H7 (cell line): ENCODE measurements at regions not wholly inside any gene's neighbourhood (a gene's known extent, or its start where the extent isn't known, plus 50 kb on each side); places are given as distances from the start of the nearest gene placed in this dataset.
A peak's percentile ranks its signal among the peaks of the same experiment; 100 is the strongest.

Experiments used
- DNase-seq: peaks from one replicate; pipeline ENCODE4 v3.0.0; 2012
- H3K27me3 ChIP-seq: 2 replicates; pipeline ENCODE4 v1.6.0; 2011; ENCODE audit warnings: mild to moderate bottlenecking, low read length; ENCODE audit not compliant: control insufficient read depth, insufficient read depth
- H3K36me3 ChIP-seq: replicated peaks from 2 replicates; pipeline ENCODE4 v1.5.1; 2011; ENCODE audit warnings: low read length; ENCODE audit not compliant: control insufficient read depth, insufficient read depth
- H3K4me3 ChIP-seq: 2 replicates; pipeline ENCODE4 v1.5.1; 2011; ENCODE audit warnings: low read depth, mild to moderate bottlenecking, control low read depth, low read length, moderate library complexity; ENCODE audit not compliant: insufficient read depth

DNA sequence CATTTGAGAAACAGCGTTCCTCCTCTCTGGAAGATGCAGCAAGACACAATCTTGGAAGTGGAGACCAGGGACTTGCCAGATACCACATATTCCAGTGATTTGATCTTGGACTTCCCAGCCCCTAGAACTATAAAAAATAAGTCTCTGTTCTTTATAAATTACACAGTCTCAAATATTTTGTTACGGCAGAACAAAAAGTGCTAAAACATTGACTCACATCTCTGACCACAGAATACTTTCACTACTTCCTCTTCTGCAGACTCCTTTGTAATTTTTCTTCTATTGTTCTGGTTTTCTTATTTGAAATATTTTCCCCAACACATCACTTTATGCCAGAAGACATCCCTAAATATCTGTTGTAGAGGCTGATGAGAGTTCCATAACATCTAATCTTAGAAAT lies 706.1 kb upstream of the CDH18 start:
- Histone ChIP-seq H3K4me3 (no peak overlapping the region), H3K27me3 (no peaks in the 10 kb centered on the region), H3K36me3 (no peaks in the 10 kb centered on the region)
- DNase-seq: no peak

DNA sequence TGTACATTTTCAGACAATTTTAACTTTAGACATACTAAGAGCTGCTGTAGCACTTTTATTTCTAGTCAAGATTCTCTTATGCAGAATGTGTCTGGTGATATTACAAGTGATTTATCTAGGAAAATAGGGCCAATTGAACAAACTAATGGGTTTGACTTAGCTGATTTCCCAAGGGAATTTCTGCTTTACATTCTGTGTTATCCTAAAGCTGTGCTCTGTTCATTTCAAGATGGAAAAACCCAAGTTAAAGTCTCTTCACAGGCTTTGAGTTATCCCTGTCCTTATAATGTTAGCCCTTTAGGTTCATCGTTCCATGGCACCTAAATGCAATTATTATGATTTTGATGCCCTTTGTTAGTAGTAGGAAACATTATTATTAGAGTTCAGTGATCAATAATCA lies 704.9 kb upstream of the CDH18 start:
- Histone ChIP-seq H3K4me3 (no peak overlapping the region), H3K27me3 (no peaks in the 10 kb centered on the region), H3K36me3 (no peaks in the 10 kb centered on the region)
- DNase-seq: no peak

DNA sequence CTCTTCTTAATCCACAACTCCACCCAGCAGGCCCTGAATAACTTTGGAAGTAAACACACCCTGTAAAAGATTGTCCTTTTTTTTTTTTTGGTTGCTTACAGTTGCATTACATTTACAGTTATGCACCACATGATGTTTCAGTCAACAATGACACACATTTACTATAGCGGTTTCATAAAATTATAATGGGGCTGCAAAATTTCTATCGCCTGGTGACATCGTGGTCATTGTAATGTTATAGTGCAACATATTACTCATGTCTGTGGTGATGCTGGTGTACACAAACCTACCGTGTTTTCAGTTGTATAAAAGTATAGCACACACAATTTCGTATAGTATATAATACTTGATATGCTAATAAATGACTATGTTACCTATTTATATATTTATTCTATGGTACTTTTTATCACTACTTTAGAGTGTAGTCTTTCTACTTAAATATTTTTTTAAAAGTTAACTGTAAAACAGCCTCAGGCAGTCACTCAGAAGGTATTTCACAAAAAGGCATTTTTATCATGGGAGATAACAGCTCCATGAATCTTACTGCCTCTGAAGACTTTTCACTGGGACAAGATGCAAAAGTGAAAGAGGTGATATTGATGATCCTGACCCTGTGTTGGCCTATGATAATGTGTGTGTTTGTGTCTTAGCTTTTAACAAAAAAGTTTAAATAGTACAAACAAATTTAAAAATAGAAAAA lies 695.4 kb upstream of the CDH18 start:
- no peak for DNase-seq
- no peaks in the 10 kb centered on the region for H3K27me3 ChIP-seq
- no peak overlapping the region for H3K4me3 ChIP-seq
- no peaks in the 10 kb centered on the region for H3K36me3 ChIP-seq

DNA sequence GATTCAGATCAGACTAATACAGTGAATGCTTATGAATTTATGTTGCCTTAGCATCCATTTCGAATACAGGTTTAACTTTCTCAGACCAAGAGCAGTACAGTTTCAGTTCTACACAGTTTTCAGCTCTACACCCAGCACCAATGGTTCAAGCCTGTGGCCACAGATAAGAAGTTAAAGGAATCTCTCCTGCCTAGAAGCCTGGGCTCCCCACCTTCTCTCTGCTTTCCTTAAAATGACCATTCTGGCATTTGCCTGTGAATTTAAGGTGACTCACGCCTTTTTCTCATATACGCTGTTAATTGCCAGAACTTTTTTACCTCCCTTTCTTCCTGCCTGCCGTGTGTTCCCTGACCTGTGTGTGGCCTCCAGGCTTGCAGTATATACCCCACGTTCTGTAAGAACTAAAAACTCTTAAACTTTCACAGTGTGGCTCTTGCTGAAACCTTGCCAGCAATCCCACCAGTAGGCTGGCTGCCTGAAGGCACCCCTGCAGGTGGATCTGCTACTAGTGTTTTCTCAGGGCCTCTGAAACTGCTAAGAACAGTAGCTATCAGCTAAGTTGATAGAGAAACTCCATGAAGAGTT lies 692.8 kb upstream of the CDH18 start:
- H3K36me3 ChIP-seq: no peaks in the 10 kb centered on the region
- H3K27me3 ChIP-seq: no peaks in the 10 kb centered on the region
- no peak overlapping the region for H3K4me3 ChIP-seq
- DNase-seq: peak; percentile 0

DNA sequence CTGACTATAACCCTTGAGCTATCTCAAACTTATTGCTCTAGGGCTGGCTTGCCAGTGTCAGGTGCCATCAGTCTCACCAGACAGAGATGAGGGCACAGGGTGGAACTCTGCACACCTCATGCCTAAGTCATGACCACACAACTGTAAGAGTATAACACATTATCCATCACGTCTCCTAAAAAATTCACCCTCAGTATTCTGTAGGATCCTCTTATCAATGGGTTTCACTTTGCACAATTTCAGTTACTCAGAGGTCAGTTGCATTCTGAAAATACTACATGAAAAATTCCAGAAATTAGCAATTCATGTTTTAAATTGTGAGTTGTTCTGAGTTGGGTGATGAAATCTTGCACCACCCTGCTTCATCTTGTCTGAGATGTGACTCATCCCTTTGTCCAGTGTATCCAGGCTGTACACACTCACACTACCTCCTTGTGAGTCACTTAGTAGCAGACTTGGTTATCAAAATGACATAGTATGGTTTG lies 690.9 kb upstream of the CDH18 start:
- DNase-seq: no peak

DNA sequence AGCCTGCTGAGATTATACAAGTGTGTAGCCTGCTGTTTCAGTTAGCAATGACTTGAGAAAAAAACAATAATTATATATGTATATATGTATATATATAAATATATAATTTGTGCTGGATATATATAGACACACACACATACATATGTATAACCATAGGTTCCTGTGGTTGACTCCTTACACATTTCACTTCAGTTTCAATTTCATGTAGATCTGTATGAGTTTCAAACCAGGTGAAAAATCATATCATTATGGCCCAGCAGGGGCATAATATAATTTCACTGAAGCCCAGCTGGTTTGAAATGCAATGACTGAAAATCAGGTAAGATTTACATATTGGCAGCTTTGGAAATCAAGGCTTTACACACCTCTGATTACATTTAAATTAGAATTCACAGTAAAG lies 690.4 kb upstream of the CDH18 start:
- DNase-seq: no peak
- no peaks in the 10 kb centered on the region for H3K27me3 ChIP-seq

More for the DNA sequence above, 690.9 kb upstream of the CDH18 start:
- Histone ChIP-seq H3K36me3 (no peaks in the 10 kb centered on the region), H3K4me3 (no peak overlapping the region), H3K27me3 (no peaks in the 10 kb centered on the region)

DNA sequence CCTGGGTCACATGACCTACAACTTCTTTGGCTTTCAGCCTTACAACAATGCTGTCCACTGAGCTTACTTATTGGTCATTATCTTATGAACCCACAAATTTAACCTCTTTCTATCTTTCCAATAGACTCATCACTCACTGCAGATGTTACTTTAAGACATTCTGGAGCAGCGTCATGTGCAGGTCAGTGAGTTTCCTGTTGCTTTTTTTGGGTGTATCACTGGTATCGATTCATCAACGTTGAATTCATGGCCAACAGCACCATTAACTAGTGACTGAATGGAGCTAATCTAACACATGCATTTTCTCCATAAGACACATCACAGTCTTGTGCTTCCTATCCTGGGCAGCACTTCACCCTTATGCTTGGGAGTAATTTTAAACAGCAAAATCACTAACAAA lies 672.6 kb upstream of the CDH18 start:
- H3K36me3 ChIP-seq: no peaks in the 10 kb centered on the region
- no peak overlapping the region for H3K4me3 ChIP-seq
- no peak for DNase-seq
- H3K27me3 ChIP-seq: no peaks in the 10 kb centered on the region

More for the DNA sequence above, 690.4 kb upstream of the CDH18 start:
- H3K4me3 ChIP-seq: no peak overlapping the region
- no peaks in the 10 kb centered on the region for H3K36me3 ChIP-seq

DNA sequence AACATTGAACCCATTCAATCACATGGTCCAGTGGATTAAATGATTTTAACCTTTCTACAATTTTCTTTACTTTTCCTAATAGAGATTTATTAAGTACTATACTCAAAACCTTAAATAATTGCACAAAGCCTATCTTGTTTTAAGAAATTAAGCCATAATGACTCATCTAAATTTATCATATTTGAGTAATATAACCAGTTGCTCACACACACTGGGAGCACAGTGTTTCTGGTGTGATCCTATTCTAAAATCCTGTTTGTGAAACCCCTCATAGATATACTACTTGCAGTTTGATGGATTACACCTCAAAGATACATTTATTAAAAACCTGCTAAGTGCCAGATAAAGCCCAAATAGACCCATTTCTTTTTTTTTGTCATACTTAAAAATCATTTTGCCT lies 668.3 kb upstream of the CDH18 start:
- Histone ChIP-seq H3K27me3 (no peaks in the 10 kb centered on the region), H3K4me3 (no peak overlapping the region), H3K36me3 (no peaks in the 10 kb centered on the region)
- no peak for DNase-seq

DNA sequence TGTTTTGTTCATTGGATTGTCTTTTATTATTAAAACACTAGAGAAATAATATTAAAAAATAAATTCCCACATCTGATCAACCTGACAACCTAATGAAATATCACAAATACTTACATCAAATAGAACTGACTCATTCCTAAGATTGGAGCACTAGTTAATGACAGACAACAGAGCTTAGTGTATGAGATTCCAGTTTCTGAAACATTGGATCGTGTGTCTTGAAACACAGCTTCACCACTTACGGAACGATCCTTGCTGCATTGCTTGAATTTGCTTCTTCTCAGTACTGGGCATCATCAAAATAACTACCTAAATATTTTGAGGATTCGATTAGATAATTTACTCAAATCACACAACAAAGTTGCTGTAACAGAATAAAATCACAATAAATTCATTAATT lies 667.2 kb upstream of the CDH18 start:
- no peaks in the 10 kb centered on the region for H3K27me3 ChIP-seq
- no peak overlapping the region for H3K4me3 ChIP-seq
- H3K36me3 ChIP-seq: no peaks in the 10 kb centered on the region
- DNase-seq: no peak

DNA sequence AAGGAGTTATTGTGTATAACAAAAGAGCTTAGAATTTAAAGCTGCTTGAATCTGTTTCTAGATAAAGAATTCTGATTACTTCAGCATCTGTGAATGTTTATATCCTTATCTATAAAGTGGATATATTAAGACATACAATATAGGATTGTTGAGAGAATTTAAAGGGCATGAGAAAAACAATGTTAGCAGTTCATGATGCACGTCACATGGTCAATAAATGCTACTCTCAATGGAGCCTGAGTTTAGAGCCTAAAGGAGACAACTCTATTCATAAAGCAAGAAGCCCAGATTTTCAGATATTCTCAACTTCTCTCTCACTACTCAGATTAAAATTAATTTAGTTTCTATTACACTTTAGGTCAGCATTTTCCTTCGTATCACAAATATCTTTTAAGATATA lies 666.7 kb upstream of the CDH18 start:
- Histone ChIP-seq H3K36me3 (no peaks in the 10 kb centered on the region), H3K4me3 (no peak overlapping the region), H3K27me3 (no peaks in the 10 kb centered on the region)
- no peak for DNase-seq

DNA sequence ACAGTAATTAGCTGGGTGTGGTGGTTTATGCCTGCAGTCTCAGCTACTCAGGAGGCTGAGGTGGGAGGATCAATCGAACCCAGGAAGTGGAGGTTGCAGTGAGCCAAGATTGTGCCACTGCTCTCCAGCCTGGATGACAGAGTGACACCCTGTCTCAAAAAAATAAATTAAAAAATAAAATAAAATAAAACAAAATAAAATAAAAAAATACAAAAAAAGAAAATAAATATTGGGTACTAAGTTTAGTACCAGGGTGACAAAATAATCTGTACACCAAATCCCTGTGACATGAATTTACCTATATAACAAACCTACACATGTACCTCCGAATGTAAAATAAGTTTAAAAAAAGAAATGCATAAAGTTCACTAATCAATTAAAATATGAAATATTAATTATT lies 666.0 kb upstream of the CDH18 start:
- no peak for DNase-seq
- no peaks in the 10 kb centered on the region for H3K27me3 ChIP-seq
- H3K36me3 ChIP-seq: no peaks in the 10 kb centered on the region
- no peak overlapping the region for H3K4me3 ChIP-seq

DNA sequence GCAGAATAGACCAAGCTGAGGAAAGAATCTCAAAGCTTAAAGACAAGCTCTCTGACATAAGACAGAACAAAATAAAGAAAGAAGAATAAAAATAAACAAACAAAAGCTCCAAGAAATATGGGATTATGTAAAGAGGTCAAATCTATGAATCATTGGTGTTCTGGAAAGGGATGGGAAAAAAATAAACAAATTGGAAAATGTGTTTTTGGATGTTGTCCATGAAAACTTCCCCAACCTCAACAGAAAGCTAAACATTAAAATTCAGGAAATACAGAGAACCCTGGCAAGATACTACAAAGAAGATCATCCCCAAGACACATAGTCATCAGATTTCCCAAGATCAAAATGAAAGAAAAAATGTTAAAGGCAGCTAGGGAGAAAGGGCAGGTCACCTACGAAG lies 662.0 kb upstream of the CDH18 start:
- Histone ChIP-seq H3K36me3 (no peaks in the 10 kb centered on the region), H3K27me3 (no peaks in the 10 kb centered on the region), H3K4me3 (no peak overlapping the region)
- no peak for DNase-seq

DNA sequence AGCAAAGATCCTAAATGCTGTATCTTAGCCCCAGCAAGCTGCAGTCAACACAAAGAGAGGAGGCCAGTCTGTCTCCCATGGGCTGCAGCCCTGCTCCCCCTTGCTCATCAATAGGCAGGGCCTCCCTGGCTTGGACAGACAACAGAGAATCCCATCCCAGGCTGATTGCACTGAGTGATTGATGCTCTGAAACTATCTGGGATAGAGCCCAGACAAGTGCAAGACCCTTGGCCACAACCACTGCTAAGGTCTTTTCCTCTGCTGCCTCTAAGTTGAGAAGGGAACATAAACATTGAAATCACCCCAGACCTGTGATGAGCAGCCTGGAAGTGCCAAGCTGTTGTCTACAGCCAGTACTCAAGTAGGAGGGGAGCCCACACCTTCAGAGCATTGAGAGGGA lies 661.0 kb upstream of the CDH18 start:
- Histone ChIP-seq H3K27me3 (no peaks in the 10 kb centered on the region), H3K4me3 (no peak overlapping the region), H3K36me3 (no peaks in the 10 kb centered on the region)
- DNase-seq: no peak

DNA sequence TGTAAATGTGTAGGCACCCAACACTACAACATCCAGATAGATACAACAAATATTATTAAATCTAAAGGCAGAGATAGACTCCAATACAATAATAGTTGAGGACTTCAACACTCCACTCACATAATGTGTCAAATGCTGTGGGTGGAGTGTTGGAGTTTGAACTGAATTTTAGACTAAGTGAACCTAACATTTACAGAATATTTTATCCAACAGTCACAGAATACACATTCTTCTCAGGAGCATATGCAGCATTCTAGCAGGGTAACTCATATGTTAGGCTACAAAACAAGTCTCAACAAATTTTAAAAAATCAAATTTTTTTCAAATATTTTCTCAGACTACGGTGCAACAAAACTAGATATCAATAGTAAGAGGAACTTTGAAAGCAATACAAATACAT lies 648.7 kb upstream of the CDH18 start:
- Histone ChIP-seq H3K27me3 (no peaks in the 10 kb centered on the region), H3K36me3 (no peaks in the 10 kb centered on the region), H3K4me3 (no peak overlapping the region)
- no peak for DNase-seq

DNA sequence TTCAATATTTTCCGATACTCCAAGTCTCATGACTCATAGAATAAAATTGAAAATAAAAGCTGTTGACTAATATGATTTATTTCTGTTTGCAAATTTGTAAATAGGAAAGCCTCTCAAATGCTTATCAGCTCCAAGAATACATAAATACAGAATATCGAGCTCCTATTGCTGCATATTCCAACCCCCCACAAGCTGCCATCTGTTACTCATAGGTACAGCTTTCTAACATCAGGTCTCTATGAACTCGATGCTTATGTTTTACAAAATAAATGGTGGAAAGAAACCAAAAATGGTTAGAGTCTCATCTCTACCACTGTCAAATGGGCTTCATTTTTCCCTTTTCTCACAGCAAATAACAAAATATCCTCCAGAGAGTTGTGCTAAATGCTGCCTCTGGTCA lies 631.6 kb upstream of the CDH18 start:
- no peak overlapping the region for H3K4me3 ChIP-seq
- no peaks in the 10 kb centered on the region for H3K27me3 ChIP-seq
- H3K36me3 ChIP-seq: no peaks in the 10 kb centered on the region
- DNase-seq: no peak
